ENCODE measurements at regions not wholly inside any gene's neighbourhood (a gene's known extent, or its start where the extent isn't known, plus 50 kb on each side); places are given as distances from the start of the nearest gene placed in this dataset.

DNA sequence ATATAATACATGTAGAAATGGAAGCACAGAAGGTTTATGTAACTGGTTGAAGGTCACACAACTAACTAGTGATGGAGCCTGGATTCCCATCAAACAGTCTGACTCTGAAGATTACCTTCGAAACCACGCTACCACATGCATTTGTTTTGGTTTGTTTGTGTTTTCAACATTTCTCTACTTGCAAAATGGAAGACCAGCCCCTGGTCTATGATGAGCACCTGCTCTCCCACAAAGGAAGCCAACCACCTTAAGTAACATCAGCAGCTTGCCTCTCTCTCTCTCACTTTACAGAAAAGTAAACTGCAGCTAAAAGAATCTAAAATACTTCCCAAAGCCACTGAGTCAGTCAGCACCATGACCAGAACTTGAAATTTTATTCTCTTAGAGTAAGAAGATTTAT, 186.9 kb upstream of the TMPO start:
- 87% methylated on average over 2 of the region's 2 CpGs for WGBS (ENCODE audit: insufficient coverage)
- H3K4me2 ChIP-seq (replicated peaks; ENCODE audit: low read depth, low read length, poor library complexity, severe bottlenecking): no peak overlapping the region
- no peaks in the 10 kb centered on the region for H3K27me3 ChIP-seq (replicated peaks in 1 of 4; ENCODE audit: control extremely low read depth in 1 of 4, control insufficient read depth in 3 of 4, insufficient read depth in 4 of 4, low read length in 3 of 4)
- ChIA-PET POLR2A (interaction anchor here (0.6 kb wide), 1 partner anchor 109 kb away, joined by 3 read pairs; no protein-coding TSS in a partner anchor), CTCF (no interaction called here)
- H3K4me1 Mint-ChIP-seq: no peaks in the 10 kb centered on the region
- ATAC-seq (ENCODE audit: low read depth) (no peak), DNase-seq (no peak)
- no peaks in the 10 kb centered on the region for H3K79me2 ChIP-seq (ENCODE audit: control insufficient read depth, insufficient read depth, low read length)
- no peak overlapping the region for H3K4me3 Mint-ChIP-seq
- H3K27ac Mint-ChIP-seq: no peak overlapping the region
- H3K9me3 Mint-ChIP-seq (ENCODE audit: insufficient read depth): no peaks in the 10 kb centered on the region
- TF ChIP-seq CTCF (IDR thresholded peaks at IDR 0.05): no peak
- no peak for TF ChIP-seq EZH2 (IDR thresholded peaks at IDR 0.05; ENCODE audit: borderline replicate concordance, insufficient read depth, low read depth, low read length, poor library complexity, severe bottlenecking)
- no peak overlapping the region for H3K9ac ChIP-seq (ENCODE audit: low read length)
- no peaks in the 10 kb centered on the region for H4K20me1 ChIP-seq (ENCODE audit: control insufficient read depth, insufficient read depth, low read length, poor library complexity, severe bottlenecking)
- no peak overlapping the region for H2AFZ ChIP-seq (ENCODE audit: insufficient read depth, low read depth, low read length, poor library complexity, severe bottlenecking)
- no peak overlapping the region for H3K27ac ChIP-seq (ENCODE audit: low read length in 2 of 2)
- H3K9me3 ChIP-seq (ENCODE audit: control extremely low read depth in 1 of 3, control insufficient read depth in 2 of 3, insufficient read depth in 1 of 3, low read length in 2 of 3): peaks cover 0 to 11% (median 0%) of the 10 kb centered on the region in 3 donors
- intact Hi-C loops (cut with micrococcal nuclease): no loop called here
- no peaks in the 10 kb centered on the region for H3K36me3 ChIP-seq (replicated peaks in 1 of 2; ENCODE audit: control extremely low read depth in 1 of 2, control insufficient read depth in 1 of 2, extremely low read depth in 1 of 2, insufficient read depth in 2 of 2, low read length in 1 of 2)
- H3K27me3 Mint-ChIP-seq: peaks cover 5% of the 10 kb centered on the region
- no peak overlapping the region for H3K4me3 ChIP-seq (ENCODE audit: control extremely low read depth in 1 of 5, extremely low read depth in 1 of 5, insufficient read depth in 1 of 5, low read depth in 2 of 5, low read length in 4 of 5)
- H3K4me1 ChIP-seq (ENCODE audit: control insufficient read depth in 2 of 2, insufficient read depth in 2 of 2, low read length in 2 of 2): no peaks in the 10 kb centered on the region

- no CpG with 5 or more reads among the region's 5 CpGs for WGBS (ENCODE audit: insufficient coverage)
- no peak overlapping the region for H2AFZ ChIP-seq (ENCODE audit: insufficient read depth, low read depth, low read length, poor library complexity, severe bottlenecking)
- H3K4me3 Mint-ChIP-seq: no peak overlapping the region
- intact Hi-C loops (cut with micrococcal nuclease): no loop called here
- H3K9me3 Mint-ChIP-seq (ENCODE audit: insufficient read depth): no peaks in the 10 kb centered on the region
- H3K27ac ChIP-seq (ENCODE audit: low read length in 2 of 2): no peak overlapping the region
- ChIA-PET CTCF (no interaction called here), POLR2A (no interaction called here)
- no peak for ATAC-seq (ENCODE audit: low read depth)
- H3K4me3 ChIP-seq (ENCODE audit: control extremely low read depth in 1 of 5, extremely low read depth in 1 of 5, insufficient read depth in 1 of 5, low read depth in 2 of 5, low read length in 4 of 5): no peak overlapping the region
- H3K79me2 ChIP-seq (ENCODE audit: control insufficient read depth, insufficient read depth, low read length): no peaks in the 10 kb centered on the region
- peaks cover 0 to 10% (median 0%) of the 10 kb centered on the region in 3 donors for H3K9me3 ChIP-seq (ENCODE audit: control extremely low read depth in 1 of 3, control insufficient read depth in 2 of 3, insufficient read depth in 1 of 3, low read length in 2 of 3)
- H3K4me1 ChIP-seq (ENCODE audit: control insufficient read depth in 2 of 2, insufficient read depth in 2 of 2, low read length in 2 of 2): no peaks in the 10 kb centered on the region
- H3K36me3 ChIP-seq (replicated peaks in 1 of 2; ENCODE audit: control extremely low read depth in 1 of 2, control insufficient read depth in 1 of 2, extremely low read depth in 1 of 2, insufficient read depth in 2 of 2, low read length in 1 of 2): no peaks in the 10 kb centered on the region
- no peak overlapping the region for H3K27ac Mint-ChIP-seq
- H3K27me3 ChIP-seq (replicated peaks in 1 of 4; ENCODE audit: control extremely low read depth in 1 of 4, control insufficient read depth in 3 of 4, insufficient read depth in 4 of 4, low read length in 3 of 4): no peaks in the 10 kb centered on the region
- no peaks in the 10 kb centered on the region for H4K20me1 ChIP-seq (ENCODE audit: control insufficient read depth, insufficient read depth, low read length, poor library complexity, severe bottlenecking)
- no peak overlapping the region for H3K9ac ChIP-seq (ENCODE audit: low read length)
- no peak for DNase-seq
- peaks cover 5% of the 10 kb centered on the region for H3K27me3 Mint-ChIP-seq
- H3K4me1 Mint-ChIP-seq: no peaks in the 10 kb centered on the region
- TF ChIP-seq EZH2 (IDR thresholded peaks at IDR 0.05; ENCODE audit: borderline replicate concordance, insufficient read depth, low read depth, low read length, poor library complexity, severe bottlenecking): no peak
- no peak for TF ChIP-seq CTCF (IDR thresholded peaks at IDR 0.05)
- no peak overlapping the region for H3K4me2 ChIP-seq (replicated peaks; ENCODE audit: low read depth, low read length, poor library complexity, severe bottlenecking)
Observed at GRCh38 chr12:98329589-98329988, 185.8 kb upstream of the TMPO start.
